Uterus (tissue), 3 donors: ENCODE measurements at regions not wholly inside any gene's neighbourhood (a gene's known extent, or its start where the extent isn't known, plus 50 kb on each side); places are given as distances from the start of the nearest gene placed in this dataset.

Source experiments
- DNase-seq, 2 donors: peaks; one replicate each; pipeline ENCODE4 v3.0.0-alpha.2; 2019 to 2020
- H3K27ac ChIP-seq, 2 donors: fragments of 200-600 bp; sonication (generic); 1 replicate in 1 of 2; 2 replicates in 1 of 2; pipeline ENCODE4 v1.5.1; 2016 to 2018
- H3K27me3 ChIP-seq, 2 donors: fragments of 200-600 bp; sonication (generic); one replicate each; pipeline ENCODE4 v1.5.1; 2018 to 2019; ENCODE audit warnings: control low read depth in 1 of 2
- H3K36me3 ChIP-seq, 2 donors: fragments of 200-600 bp; sonication (generic); one replicate each; pipeline ENCODE4 v1.5.1; 2019; ENCODE audit warnings: control low read depth in 1 of 2
- H3K4me1 ChIP-seq, 2 donors: fragments of 200-600 bp; sonication (generic); one replicate each; pipeline ENCODE4 v1.5.1; 2018 to 2019; ENCODE audit warnings: control low read depth in 1 of 2
- H3K4me3 ChIP-seq, 2 donors: fragments of 200-600 bp; sonication (generic); 1 replicate in 1 of 2; 2 replicates in 1 of 2; pipeline ENCODE4 v1.5.1; 2018 to 2019; ENCODE audit warnings: mild to moderate bottlenecking in 1 of 2
- H3K9me3 ChIP-seq, 2 donors: fragments of 200-600 bp; sonication (generic); one replicate each; pipeline ENCODE4 v1.5.1; 2019; ENCODE audit warnings: control low read depth in 1 of 2
- CTCF ChIP-seq, 4 experiments: fragments of 200-600 bp in 2 of 4; fragments of 450-650 bp in 2 of 4; sonication (generic) in 2 of 4; IDR thresholded peaks; one replicate each; pipeline ENCODE4 v1.5.1; 2016 to 2019; ENCODE audit warnings: antibody characterized with exemption in 4 of 4, mild to moderate bottlenecking in 2 of 4, moderate library complexity in 1 of 4
- POLR2A ChIP-seq, 2 donors: fragments of 450-650 bp; IDR thresholded peaks; one replicate each; pipeline ENCODE4 v1.6.1; 2016; ENCODE audit warnings: antibody characterized with exemption in 2 of 2, mild to moderate bottlenecking in 1 of 2, moderate library complexity in 1 of 2
- intact Hi-C: fragments of 100-400 bp; cut with DNase I; formaldehyde crosslinking; loops from one replicate; pipeline ENCODE4 v1.15.1; 2023; ENCODE audit warnings: low total_unique reads
- donor health status: DM: yes; HTN: yes; CAD: no.

- Histone ChIP-seq H3K4me3 (no peak overlapping the region), H3K27me3 (no peaks in the 10 kb centered on the region), H3K36me3 (no peaks in the 10 kb centered on the region), H3K27ac (no peak overlapping the region), H3K4me1 (no peaks in the 10 kb centered on the region), H3K9me3 (no peaks in the 10 kb centered on the region)
- intact Hi-C loops = no loop called here
- TF ChIP-seq CTCF (IDR thresholded peaks at IDR 0.05) (no peak), POLR2A (IDR thresholded peaks at IDR 0.05) (no peak)
- no peak for DNase-seq
Measured at GRCh38 chr4:41466249-41466648, 71.7 kb upstream of the LIMCH1 start.

GRCh38 chr4:41468122-41468521 lies 69.8 kb upstream of the LIMCH1 start:
- Histone ChIP-seq H3K4me3 (no peak overlapping the region), H3K36me3 (no peaks in the 10 kb centered on the region), H3K27ac (no peak overlapping the region), H3K4me1 (no peaks in the 10 kb centered on the region), H3K27me3 (no peaks in the 10 kb centered on the region), H3K9me3 (no peaks in the 10 kb centered on the region)
- intact Hi-C loops = no loop called here
- TF ChIP-seq POLR2A (IDR thresholded peaks at IDR 0.05) (no peak), CTCF (IDR thresholded peaks at IDR 0.05) (no peak)
- no peak for DNase-seq

- DNase-seq = no peak
- TF ChIP-seq POLR2A (IDR thresholded peaks at IDR 0.05) = no peak
- TF ChIP-seq CTCF (IDR thresholded peaks at IDR 0.05) = no peak
Measured at GRCh38 chr4:41471126-41472071, 66.6 kb upstream of the LIMCH1 start.

DNA sequence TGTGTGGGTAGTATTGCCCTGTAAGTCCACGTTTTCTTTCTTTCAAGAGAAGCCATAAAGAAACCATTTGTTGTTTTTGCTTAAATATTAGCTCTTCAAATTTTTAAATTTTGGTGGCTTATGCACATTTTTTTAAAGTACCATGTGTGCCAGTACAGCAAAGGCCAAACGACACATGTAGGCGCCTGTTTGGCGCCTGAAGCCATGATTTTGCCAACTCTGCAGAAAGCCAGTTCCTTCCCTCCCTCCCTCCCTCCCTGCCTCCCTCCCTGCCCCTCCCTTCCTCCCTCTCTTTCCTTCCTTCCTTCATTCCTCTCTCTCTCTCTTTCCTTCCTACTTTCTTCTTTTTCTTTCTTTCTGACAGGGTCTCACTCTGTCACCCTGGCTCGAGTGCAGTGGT lies 65.9 kb upstream of the LIMCH1 start:
- intact Hi-C loops = no loop called here
- no peak overlapping the region for H3K27ac ChIP-seq
- no peaks in the 10 kb centered on the region for H3K27me3 ChIP-seq
- no peak for DNase-seq
- H3K4me1 ChIP-seq = no peaks in the 10 kb centered on the region
- H3K9me3 ChIP-seq = no peaks in the 10 kb centered on the region
- no peaks in the 10 kb centered on the region for H3K36me3 ChIP-seq
- no peak overlapping the region for H3K4me3 ChIP-seq
- TF ChIP-seq CTCF (IDR thresholded peaks at IDR 0.05) (no peak), POLR2A (IDR thresholded peaks at IDR 0.05) (no peak)

More at GRCh38 chr4:41471126-41472071, 66.6 kb upstream of the LIMCH1 start:
- no peak overlapping the region for H3K4me3 ChIP-seq
- H3K36me3 ChIP-seq = no peaks in the 10 kb centered on the region
- no peaks in the 10 kb centered on the region for H3K9me3 ChIP-seq
- H3K4me1 ChIP-seq = no peaks in the 10 kb centered on the region
- no peak overlapping the region for H3K27ac ChIP-seq
- intact Hi-C loops = no loop called here
- no peaks in the 10 kb centered on the region for H3K27me3 ChIP-seq

DNA sequence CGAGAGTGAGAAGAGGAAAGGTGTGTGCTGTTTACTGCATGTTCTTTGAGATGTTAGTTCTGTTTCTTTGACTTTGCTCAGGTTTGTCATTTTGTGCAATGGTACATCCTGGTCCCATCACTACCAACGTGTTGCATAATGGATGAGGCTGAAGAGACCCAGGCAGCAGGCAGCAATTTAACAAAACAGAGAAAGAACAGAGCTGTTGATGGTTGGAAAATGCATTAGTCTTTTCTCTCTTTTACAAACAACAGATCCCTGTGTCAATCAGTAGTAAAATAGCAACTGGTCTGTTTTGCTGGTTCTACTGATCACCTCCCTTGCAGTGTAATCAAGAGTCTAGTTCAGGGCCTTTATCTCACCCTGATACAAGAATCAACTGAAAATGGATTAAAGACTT lies 64.8 kb upstream of the LIMCH1 start:
- Histone ChIP-seq H3K4me1 (no peaks in the 10 kb centered on the region), H3K36me3 (no peaks in the 10 kb centered on the region), H3K9me3 (no peaks in the 10 kb centered on the region), H3K27ac (no peak overlapping the region), H3K4me3 (no peak overlapping the region), H3K27me3 (no peaks in the 10 kb centered on the region)
- intact Hi-C loops = no loop called here
- DNase-seq = no peak
- TF ChIP-seq POLR2A (IDR thresholded peaks at IDR 0.05) = no peak
- TF ChIP-seq CTCF (IDR thresholded peaks at IDR 0.05) = no peak
